ENCODE measurements at regions not wholly inside any gene's neighbourhood (a gene's known extent, or its start where the extent isn't known, plus 50 kb on each side); places are given as distances from the start of the nearest gene placed in this dataset.

- no peaks in the 10 kb centered on the region for H3K36me3 ChIP-seq
- no peak overlapping the region for H3K4me3 ChIP-seq
- no peak for TF ChIP-seq CTCF (IDR thresholded peaks at IDR 0.05)
- no peaks in the 10 kb centered on the region for H3K4me1 ChIP-seq
- intact Hi-C loops (cut with DNase I), result no loop called here
- no peak overlapping the region for H3K27ac ChIP-seq
- H3K27me3 ChIP-seq, result peaks cover 0 to 3% (median 0%) of the 10 kb centered on the region in 7 donors
- no peak for ATAC-seq
- 57 to 77% methylated on average over 3 of the region's 3 CpGs for WGBS, 2 donors
- no peaks in the 10 kb centered on the region for H3K9me3 ChIP-seq
- no peak for DNase-seq
These were observed 543.0 kb upstream of the PLXNA2 start for GRCh38 chr1:208787219-208787618.

GRCh38 chr1:208788013-208788540 is 543.9 kb upstream of the PLXNA2 start:
- Histone ChIP-seq H3K9me3 (no peaks in the 10 kb centered on the region), H3K27ac (no peak overlapping the region), H3K36me3 (no peaks in the 10 kb centered on the region), H3K4me3 (no peak overlapping the region), H3K4me1 (no peaks in the 10 kb centered on the region), H3K27me3 (peaks cover 0 to 3% (median 0%) of the 10 kb centered on the region in 7 donors)
- ATAC-seq (no peak), DNase-seq (no peak)
- WGBS, 2 donors, result 80 to 85% methylated on average over 1 of the region's 1 CpG
- intact Hi-C loops (cut with DNase I), result no loop called here
- no peak for TF ChIP-seq CTCF (IDR thresholded peaks at IDR 0.05)

DNA sequence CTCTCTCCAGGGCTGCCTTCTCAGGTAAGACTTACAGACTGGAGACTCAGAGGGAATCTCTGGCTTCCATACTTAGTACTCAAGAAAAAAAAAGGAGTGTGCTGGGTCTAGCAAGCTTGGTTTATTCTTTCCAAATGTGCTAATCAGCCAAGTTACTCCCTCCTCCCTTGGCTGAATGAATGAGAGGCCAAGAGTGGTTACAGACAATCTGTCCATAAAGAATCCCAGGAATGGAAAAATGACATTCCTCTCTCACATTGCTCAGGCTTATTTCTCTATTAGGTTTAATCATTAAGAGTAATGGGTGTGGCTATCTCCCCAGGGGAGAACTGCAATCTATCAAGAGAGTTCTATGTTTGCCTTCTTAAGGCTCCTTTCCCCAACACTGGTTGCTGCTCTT is 547.3 kb upstream of the PLXNA2 start:
- H3K36me3 ChIP-seq, result no peaks in the 10 kb centered on the region
- no peak for TF ChIP-seq CTCF (IDR thresholded peaks at IDR 0.05)
- intact Hi-C loops (cut with DNase I), result no loop called here

GRCh38 chr1:208793861-208794345 is 549.7 kb upstream of the PLXNA2 start:
- no peak for TF ChIP-seq CTCF (IDR thresholded peaks at IDR 0.05)
- intact Hi-C loops (cut with DNase I), result no loop called here
- DNase-seq (no peak), ATAC-seq (no peak)
- no peaks in the 10 kb centered on the region for H3K36me3 ChIP-seq
- H3K4me1 ChIP-seq, result no peaks in the 10 kb centered on the region
- H3K9me3 ChIP-seq, result no peaks in the 10 kb centered on the region
- H3K4me3 ChIP-seq, result no peak overlapping the region
- WGBS, 2 donors, result 58 to 68% methylated on average over 2 of the region's 2 CpGs
- H3K27me3 ChIP-seq, result peaks cover 0 to 3% (median 0%) of the 10 kb centered on the region in 7 donors
- H3K27ac ChIP-seq, result no peak overlapping the region

More for the DNA sequence above, 547.3 kb upstream of the PLXNA2 start:
- no peak overlapping the region for H3K4me3 ChIP-seq
- peaks cover 0 to 3% (median 0%) of the 10 kb centered on the region in 7 donors for H3K27me3 ChIP-seq
- no peak for DNase-seq
- no peak for ATAC-seq
- H3K4me1 ChIP-seq, result no peaks in the 10 kb centered on the region
- H3K27ac ChIP-seq, result no peak overlapping the region
- no peaks in the 10 kb centered on the region for H3K9me3 ChIP-seq

Data from heart right ventricle (tissue), 16 donors.